Nephron (organoid): ENCODE measurements at regions not wholly inside any gene's neighbourhood (a gene's known extent, or its start where the extent isn't known, plus 50 kb on each side); places are given as distances from the start of the nearest gene placed in this dataset.
"Not testable (repeated sequence)": the region's sequence is repeated elsewhere in the genome, so short reads cannot be mapped to it uniquely, and the experiment has no call there.

ENCODE experiments used
- H3K27ac Mint-ChIP-seq, 3 experiments: 2 replicates each; pipeline ENCODE4 v1.8.0; 2020; ENCODE audit warnings: mixed read lengths in 3 of 3, mild to moderate bottlenecking in 2 of 3, moderate library complexity in 1 of 3
- H3K27me3 Mint-ChIP-seq: 2 replicates; pipeline ENCODE4 v1.8.0; 2021; ENCODE audit warnings: low read depth, mild to moderate bottlenecking, moderate library complexity, mixed read lengths
- H3K36me3 Mint-ChIP-seq: 2 replicates; pipeline ENCODE4 v1.8.0; 2020; ENCODE audit warnings: low read depth, mixed read lengths
- H3K4me1 Mint-ChIP-seq: 2 replicates; pipeline ENCODE4 v1.8.0; 2020; ENCODE audit warnings: mixed read lengths
- H3K4me3 Mint-ChIP-seq, 3 experiments: 2 replicates each; pipeline ENCODE4 v1.8.0; 2020; ENCODE audit warnings: mild to moderate bottlenecking in 3 of 3, mixed read lengths in 3 of 3, moderate library complexity in 2 of 3
- H3K9me3 Mint-ChIP-seq: 2 replicates; pipeline ENCODE4 v1.8.0; 2020; ENCODE audit warnings: mixed read lengths
- CTCF ChIP-seq, 3 experiments: fragments of 200-600 bp; sonication (generic); IDR thresholded peaks; one replicate each; pipeline ENCODE4 v1.5.0; 2021; ENCODE audit warnings: antibody characterized with exemption in 3 of 3; ENCODE audit not compliant: unreplicated experiment in 3 of 3

GRCh38 chr3:74844428-74844827 lies 230.0 kb upstream of the CNTN3 start:
- no peaks in the 10 kb centered on the region for H3K36me3 Mint-ChIP-seq
- no peak overlapping the region for H3K27ac Mint-ChIP-seq
- peaks cover 23% of the 10 kb centered on the region for H3K4me1 Mint-ChIP-seq
- TF ChIP-seq CTCF (IDR thresholded peaks at IDR 0.05; ENCODE audit: unreplicated experiment in 3 of 3), result no peak
- no peaks in the 10 kb centered on the region for H3K9me3 Mint-ChIP-seq
- no peaks in the 10 kb centered on the region for H3K27me3 Mint-ChIP-seq
- no peak overlapping the region for H3K4me3 Mint-ChIP-seq

- TF ChIP-seq CTCF (IDR thresholded peaks at IDR 0.05; ENCODE audit: unreplicated experiment in 3 of 3), result no peak
- Mint-ChIP-seq H3K36me3 (no peaks in the 10 kb centered on the region), H3K27me3 (no peaks in the 10 kb centered on the region), H3K4me3 (no peak overlapping the region), H3K27ac (no peak overlapping the region), H3K4me1 (peaks cover 25% of the 10 kb centered on the region), H3K9me3 (no peaks in the 10 kb centered on the region)
Measured at GRCh38 chr3:74842649-74843048, 228.2 kb upstream of the CNTN3 start.

- Mint-ChIP-seq H3K4me3 (no peak overlapping the region), H3K9me3 (no peaks in the 10 kb centered on the region), H3K27ac (no peak overlapping the region), H3K4me1 (peaks cover 25% of the 10 kb centered on the region), H3K27me3 (no peaks in the 10 kb centered on the region), H3K36me3 (no peaks in the 10 kb centered on the region)
- no peak for TF ChIP-seq CTCF (IDR thresholded peaks at IDR 0.05; ENCODE audit: unreplicated experiment in 3 of 3)
Measured at GRCh38 chr3:74842141-74842540, 227.7 kb upstream of the CNTN3 start.

- no peak overlapping the region for H3K27ac Mint-ChIP-seq
- no peaks in the 10 kb centered on the region for H3K27me3 Mint-ChIP-seq
- TF ChIP-seq CTCF (IDR thresholded peaks at IDR 0.05; ENCODE audit: unreplicated experiment in 3 of 3), result no peak
- H3K36me3 Mint-ChIP-seq, result no peaks in the 10 kb centered on the region
- H3K4me3 Mint-ChIP-seq, result no peak overlapping the region
- no peaks in the 10 kb centered on the region for H3K9me3 Mint-ChIP-seq
- peaks cover 39% of the 10 kb centered on the region for H3K4me1 Mint-ChIP-seq
Measured at GRCh38 chr3:74839566-74839965, 225.1 kb upstream of the CNTN3 start.

GRCh38 chr3:74832925-74833324 lies 218.5 kb upstream of the CNTN3 start:
- H3K36me3 Mint-ChIP-seq, result no peaks in the 10 kb centered on the region

DNA sequence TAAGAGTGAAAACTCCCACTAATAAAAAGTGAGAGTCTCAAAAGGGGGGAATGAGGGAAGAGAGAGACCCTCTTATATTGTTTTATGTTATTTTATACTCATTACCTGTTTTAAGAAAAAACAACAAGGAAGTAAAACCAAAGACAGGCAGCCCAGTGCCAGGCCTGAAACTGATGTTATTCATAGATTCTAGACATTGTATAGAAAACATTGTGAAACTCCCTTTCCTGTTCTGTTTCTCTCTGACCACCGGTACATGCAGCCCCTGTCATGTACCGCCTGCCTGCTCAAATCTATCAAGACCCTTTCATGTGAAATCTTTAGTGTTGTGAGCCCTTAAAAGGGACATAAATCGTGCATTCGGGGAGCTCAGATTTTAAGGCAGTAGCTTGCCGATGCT lies 216.4 kb upstream of the CNTN3 start:
- not testable (repeated sequence) for H3K27ac Mint-ChIP-seq, H3K27me3 Mint-ChIP-seq

More at GRCh38 chr3:74832925-74833324, 218.5 kb upstream of the CNTN3 start:
- no peak for TF ChIP-seq CTCF (IDR thresholded peaks at IDR 0.05; ENCODE audit: unreplicated experiment in 3 of 3)
- Mint-ChIP-seq H3K9me3 (no peaks in the 10 kb centered on the region), H3K4me3 (no peak overlapping the region), H3K27me3 (no peaks in the 10 kb centered on the region), H3K4me1 (peaks cover 17% of the 10 kb centered on the region), H3K27ac (no peak overlapping the region)

DNA sequence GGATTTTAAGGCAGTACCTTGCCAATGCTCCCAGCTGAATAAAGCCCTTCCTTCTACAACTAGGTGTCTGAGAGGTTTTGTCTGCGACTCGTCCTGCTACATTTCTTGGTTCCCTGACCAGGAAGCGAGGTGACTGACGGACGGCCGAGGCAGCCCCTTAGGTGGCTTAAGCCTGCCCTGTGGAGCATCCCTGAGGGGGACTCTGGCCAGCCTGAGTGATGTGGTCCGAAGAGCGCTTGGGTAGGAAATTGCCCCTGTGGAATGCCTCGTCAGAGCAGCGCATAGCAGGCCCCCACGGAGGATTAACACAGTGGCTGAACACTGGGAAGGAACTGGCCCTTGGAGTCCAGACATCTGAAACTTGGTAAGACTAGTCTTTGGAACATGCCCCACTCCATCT lies 210.9 kb upstream of the CNTN3 start:
- H3K4me3 Mint-ChIP-seq, H3K36me3 Mint-ChIP-seq, H3K4me1 Mint-ChIP-seq, H3K27me3 Mint-ChIP-seq, H3K27ac Mint-ChIP-seq: not testable (repeated sequence)
- H3K9me3 Mint-ChIP-seq, result peaks cover 13% of the 10 kb centered on the region

More for the DNA sequence above, 216.4 kb upstream of the CNTN3 start:
- not testable (repeated sequence) for H3K36me3 Mint-ChIP-seq, H3K4me1 Mint-ChIP-seq, H3K9me3 Mint-ChIP-seq, H3K4me3 Mint-ChIP-seq
